Panc1 (cell line): ENCODE measurements at regions not wholly inside any gene's neighbourhood (a gene's known extent, or its start where the extent isn't known, plus 50 kb on each side); places are given as distances from the start of the nearest gene placed in this dataset.
A peak's percentile ranks its signal among the peaks of the same experiment; 100 is the strongest.

ENCODE experiments used
- ATAC-seq: fragments of 200-7000 bp; cut with Tn5 transposase; 2 replicates; pipeline ENCODE4 v1.9.1; 2020; ENCODE audit warnings: mild to moderate bottlenecking, moderate library complexity
- BruUV-seq: library from RNA; stranded (reverse); fragments of 400-500 nt; replicated peaks from 2 replicates; lab custom pipeline; 2021; lab: Mats Ljungman, UMichigan
- CTCF ChIA-PET: fragments of 300-600 bp; sonication (Branson Sonifier 250); formaldehyde crosslinking; loops from one replicate; lab custom pipeline; 2022; ENCODE audit warnings: antibody characterized with exemption; lab: Charles Lee
- POLR2A ChIA-PET: fragments of 300-600 bp; sonication (Branson Sonifier 250); formaldehyde crosslinking; loops from one replicate; lab custom pipeline; 2022; ENCODE audit warnings: antibody characterized with exemption; lab: Charles Lee
- DNase-seq: peaks from one replicate; pipeline ENCODE4 v3.0.0-alpha.2; 2010; ENCODE audit warnings: low read depth, low spot score
- H3K27ac ChIP-seq: 2 replicates; pipeline ENCODE4 v1.5.1; 2011; ENCODE audit warnings: mild to moderate bottlenecking, low read length, inconsistent platforms
- H3K27me3 ChIP-seq: fragments of 200-500 bp; sonication (Bioruptor generic); 2 replicates; pipeline ENCODE4 v1.6.0; 2014; ENCODE audit warnings: low read length, inconsistent platforms; ENCODE audit not compliant: control insufficient read depth, insufficient read depth
- H3K36me3 ChIP-seq: fragments of 200-500 bp; sonication (Bioruptor generic); 2 replicates; pipeline ENCODE4 v1.5.1; 2014; ENCODE audit warnings: inconsistent platforms, mild to moderate bottlenecking, low read length, moderate library complexity; ENCODE audit not compliant: control insufficient read depth, insufficient read depth
- H3K4me1 ChIP-seq: 2 replicates; pipeline ENCODE4 v1.5.1; 2011; ENCODE audit warnings: inconsistent platforms, mild to moderate bottlenecking, low read length, moderate library complexity; ENCODE audit not compliant: control insufficient read depth, insufficient read depth
- H3K4me3 ChIP-seq, 2 experiments: 2 replicates each; pipeline ENCODE4 v1.5.1; 2011 to 2012; ENCODE audit warnings: low read depth in 2 of 2, low read length in 2 of 2, mild to moderate bottlenecking in 2 of 2, inconsistent platforms in 1 of 2, moderate library complexity in 1 of 2
- H3K9me3 ChIP-seq: fragments of 200-500 bp; sonication (Bioruptor generic); 2 replicates; pipeline ENCODE4 v1.5.1; 2014; ENCODE audit warnings: low read depth, mild to moderate bottlenecking, inconsistent platforms, low read length, moderate library complexity; ENCODE audit not compliant: control insufficient read depth, insufficient read depth
- CTCF ChIP-seq: fragments of 450-650 bp; IDR thresholded peaks from 2 replicates; pipeline ENCODE4 v1.5.1; 2017; ENCODE audit warnings: mild to moderate bottlenecking
- REST ChIP-seq, 2 experiments: IDR thresholded peaks; 2 replicates each; pipeline ENCODE4 v1.6.1; 2011 to 2012; ENCODE audit warnings: low read depth in 2 of 2, control low read depth in 1 of 2, low read length in 1 of 2, mild to moderate bottlenecking in 1 of 2, moderate library complexity in 1 of 2; ENCODE audit not compliant: insufficient read depth in 1 of 2
- SIN3A ChIP-seq: IDR thresholded peaks from 2 replicates; pipeline ENCODE4 v1.6.1; 2012; ENCODE audit warnings: low read depth, mild to moderate bottlenecking, low read length, moderate library complexity, borderline replicate concordance; ENCODE audit not compliant: insufficient read depth
- TCF7L2 ChIP-seq: IDR thresholded peaks from 2 replicates; pipeline ENCODE4 v1.6.1; 2011; ENCODE audit warnings: mild to moderate bottlenecking, low read depth, low read length, inconsistent platforms
- in situ Hi-C: cut with HindIII; loops from 2 replicates; pipeline ENCODE4 v1.10.0; 2016; ENCODE audit warnings: low sequenced_read_pairs, low pct_unique_long_range_greater_than_20kb
- intact Hi-C: fragments of 100-400 bp; cut with micrococcal nuclease; formaldehyde crosslinking; loops from one replicate; pipeline ENCODE4 v1.10.0; 2022; ENCODE audit not compliant: unreplicated experiment

- intact Hi-C loops, result no loop called here
- Histone ChIP-seq H3K4me3 (no peak overlapping the region), H3K36me3 (no peaks in the 10 kb centered on the region), H3K27ac (no peak overlapping the region), H3K27me3 (peaks cover 17% of the 10 kb centered on the region), H3K4me1 (no peaks in the 10 kb centered on the region), H3K9me3 (no peaks in the 10 kb centered on the region)
- BruUV-seq, result no TSS peak
- ATAC-seq (no peak), DNase-seq (no peak)
- TF ChIP-seq REST (IDR thresholded peaks at IDR 0.05; ENCODE audit: insufficient read depth in 1 of 2, low read depth in 2 of 2, low read length in 1 of 2) (no peak), TCF7L2 (no peak)
- ChIA-PET POLR2A (no interaction called here), CTCF (no interaction called here)
- in situ Hi-C loops, result no loop called here
Observed at GRCh38 chr11:57126766-57127400, 54.9 kb upstream of the LRRC55 start.

GRCh38 chr11:57131080-57131790 is 50.5 kb upstream of the LRRC55 start:
- DNase-seq, result no peak

More at GRCh38 chr11:57131080-57131790, 50.5 kb upstream of the LRRC55 start:
- H3K4me3 ChIP-seq, result no peak overlapping the region
- H3K36me3 ChIP-seq, result no peaks in the 10 kb centered on the region
- BruUV-seq, result no TSS peak
- intact Hi-C loops, result loop anchor here (1.0 kb wide), 1 partner anchor 118 kb away; no protein-coding TSS in a partner anchor
- CTCF ChIA-PET, result interaction anchor here (2.3 kb wide), 1 partner anchor 118 kb away, joined by 17 read pairs; no protein-coding TSS in a partner anchor
- in situ Hi-C loops, result loop anchor here (10.0 kb wide), 1 partner anchor 286 kb away; no protein-coding TSS in a partner anchor
- H3K27me3 ChIP-seq, result peaks cover 13% of the 10 kb centered on the region
- H3K9me3 ChIP-seq, result no peaks in the 10 kb centered on the region
- peak; percentile 76; the same call in 1 of the 2 replicates for ATAC-seq
- H3K27ac ChIP-seq, result no peak overlapping the region
- TF ChIP-seq SIN3A, result no peak
- TF ChIP-seq CTCF, result peak; percentile 57
- H3K4me1 ChIP-seq, result no peaks in the 10 kb centered on the region
- POLR2A ChIA-PET, result no interaction called here
